H1 (cell line): ENCODE measurements at regions not wholly inside any gene's neighbourhood (a gene's known extent, or its start where the extent isn't known, plus 50 kb on each side); places are given as distances from the start of the nearest gene placed in this dataset.
A peak's percentile ranks its signal among the peaks of the same experiment; 100 is the strongest.

Experiments used
- CTCF ChIA-PET: fragments of 300-600 bp; sonication (Branson Sonifier 250); formaldehyde crosslinking; loops from one replicate; lab custom pipeline; 2021; ENCODE audit not compliant: partially characterized antibody; lab: Charles Lee
- POLR2A ChIA-PET: fragments of 300-600 bp; sonication (Branson Sonifier 250); formaldehyde crosslinking; loops from one replicate; lab custom pipeline; 2021; ENCODE audit warnings: inconsistent platforms; ENCODE audit not compliant: partially characterized antibody; lab: Charles Lee
- DNase-seq, 2 experiments: peaks; one replicate each; pipeline versions ENCODE4 v3.0.0 to v3.0.0-alpha.2; 2010 to 2022; ENCODE audit warnings: low spot score in 2 of 2, low read depth in 1 of 2, mixed read lengths in 1 of 2
- FAIRE-seq: peaks from 2 replicates; lab custom pipeline; 2011; peaks lifted over from hg19 to GRCh38; lab: Jason Lieb, UNC
- H2AFZ ChIP-seq: 2 replicates; pipeline ENCODE4 v1.8.1; 2012; ENCODE audit warnings: low read length, inconsistent platforms
- H2AK5ac ChIP-seq: 2 replicates; pipeline ENCODE4 v1.6.1; 2013; ENCODE audit warnings: low read depth, low read length
- H2BK120ac ChIP-seq: replicated peaks from 2 replicates; pipeline ENCODE3; 2013; ENCODE audit warnings: low read depth, low read length, inconsistent platforms
- H2BK12ac ChIP-seq: 2 replicates; pipeline ENCODE4 v1.6.1; 2013; ENCODE audit warnings: low read depth, low read length
- H2BK15ac ChIP-seq: 2 replicates; pipeline ENCODE4 v1.6.1; 2013; ENCODE audit warnings: low read length
- H2BK20ac ChIP-seq: 2 replicates; pipeline ENCODE4 v1.6.1; 2013; ENCODE audit warnings: low read length
- H2BK5ac ChIP-seq: 2 replicates; pipeline ENCODE4 v1.6.1; 2013; ENCODE audit warnings: low read depth, low read length
- H3K14ac ChIP-seq: 2 replicates; pipeline ENCODE4 v1.6.1; 2013; ENCODE audit warnings: inconsistent platforms; ENCODE audit not compliant: insufficient read length
- H3K18ac ChIP-seq: 2 replicates; pipeline ENCODE4 v1.6.1; 2013; ENCODE audit warnings: low read length; ENCODE audit errors: extremely low read depth
- H3K23ac ChIP-seq: 2 replicates; pipeline ENCODE4 v1.6.1; 2013; ENCODE audit warnings: inconsistent platforms; ENCODE audit not compliant: insufficient read length
- H3K23me2 ChIP-seq: 2 replicates; pipeline ENCODE4 v1.6.1; 2013; ENCODE audit warnings: low read depth, low read length
- H3K27ac ChIP-seq: 2 replicates; pipeline ENCODE4 v1.6.1; 2011; ENCODE audit warnings: low read depth, low read length, inconsistent platforms
- H3K27me3 ChIP-seq, 4 experiments: replicated peaks in 1 of 4; 1 replicate in 1 of 4; 2 replicates in 3 of 4; pipeline versions ENCODE4 v1.6.1 to v1.8.1; 2011 to 2013; ENCODE audit warnings: low read length in 3 of 4, mild to moderate bottlenecking in 3 of 4, inconsistent platforms in 2 of 4, mixed read lengths in 2 of 4, moderate library complexity in 1 of 4; ENCODE audit not compliant: control insufficient read depth in 3 of 4, insufficient read depth in 3 of 4; ENCODE audit errors: extremely low read depth in 1 of 4
- H3K36me3 ChIP-seq, 4 experiments: 2 replicates each; pipeline versions ENCODE4 v1.6.1 to v1.8.1; 2011 to 2013; ENCODE audit warnings: mild to moderate bottlenecking in 4 of 4, low read length in 3 of 4, moderate library complexity in 2 of 4, control low read depth in 1 of 4, inconsistent platforms in 1 of 4; ENCODE audit not compliant: insufficient read depth in 4 of 4, control insufficient read depth in 2 of 4
- H3K4ac ChIP-seq: replicated peaks from 2 replicates; pipeline ENCODE3; 2013; ENCODE audit warnings: low read length, low read depth, mixed read lengths, inconsistent platforms; ENCODE audit not compliant: insufficient read length
- H3K4me1 ChIP-seq, 4 experiments: replicated peaks in 1 of 4; 1 replicate in 1 of 4; 2 replicates in 3 of 4; pipeline versions ENCODE4 v1.6.1 to v1.8.1; 2011 to 2013; ENCODE audit warnings: low read length in 3 of 4, inconsistent platforms in 2 of 4, mixed read lengths in 1 of 4; ENCODE audit not compliant: insufficient read depth in 4 of 4, control insufficient read depth in 3 of 4
- H3K4me2 ChIP-seq, 2 experiments: 2 replicates each; pipeline versions ENCODE4 v1.6.1 to v1.8.1; 2011 to 2013; ENCODE audit warnings: low read depth in 2 of 2, low read length in 2 of 2, control low read depth in 1 of 2, inconsistent platforms in 1 of 2, mild to moderate bottlenecking in 1 of 2; ENCODE audit not compliant: insufficient read depth in 1 of 2
- H3K4me3 ChIP-seq, 4 experiments: fragments of 200-600, 300-600 bp in 1 of 4; sonication (generic), shearing (Covaris generic), sonication (Bioruptor Twin) in 1 of 4; 2 replicates each; pipeline versions ENCODE4 v1.5.1 to v1.8.1; 2011 to 2016; ENCODE audit warnings: low read length in 4 of 4, low read depth in 3 of 4, control low read depth in 2 of 4, inconsistent platforms in 2 of 4, mild to moderate bottlenecking in 2 of 4, mixed read lengths in 1 of 4, moderate library complexity in 1 of 4; ENCODE audit not compliant: insufficient read depth in 2 of 4; ENCODE audit errors: extremely low read depth in 1 of 4
- H3K56ac ChIP-seq: replicated peaks from 2 replicates; pipeline ENCODE3; 2013; ENCODE audit warnings: low read depth, mild to moderate bottlenecking, mixed read lengths, low read length, inconsistent platforms; ENCODE audit not compliant: insufficient read length
- H3K79me1 ChIP-seq: 2 replicates; pipeline ENCODE4 v1.6.1; 2013; ENCODE audit warnings: low read depth, low read length, control low read depth
- H3K79me2 ChIP-seq, 2 experiments: 2 replicates each; pipeline versions ENCODE4 v1.6.1 to v1.8.1; 2012 to 2013; ENCODE audit warnings: low read length in 2 of 2, mild to moderate bottlenecking in 2 of 2, inconsistent platforms in 1 of 2; ENCODE audit not compliant: insufficient read depth in 2 of 2, control insufficient read depth in 1 of 2
- H3K9ac ChIP-seq, 4 experiments: replicated peaks in 1 of 4; 1 replicate in 1 of 4; 2 replicates in 3 of 4; pipeline versions ENCODE4 v1.6.1 to v1.8.1; 2011 to 2013; ENCODE audit warnings: low read depth in 3 of 4, low read length in 3 of 4, control low read depth in 2 of 4, mild to moderate bottlenecking in 2 of 4, moderate library complexity in 2 of 4, inconsistent platforms in 1 of 4; ENCODE audit errors: extremely low read depth in 1 of 4
- H3K9me3 ChIP-seq, 2 experiments: 2 replicates each; pipeline versions ENCODE4 v1.6.1 to v1.8.1; 2012 to 2013; ENCODE audit warnings: mild to moderate bottlenecking in 2 of 2, moderate library complexity in 2 of 2, control low read depth in 1 of 2, inconsistent platforms in 1 of 2, low read depth in 1 of 2, low read length in 1 of 2, mixed read lengths in 1 of 2; ENCODE audit not compliant: insufficient read depth in 2 of 2
- H4K20me1 ChIP-seq, 2 experiments: replicated peaks in 1 of 2; 2 replicates each; pipeline versions ENCODE3 to v1.8.1; 2011 to 2013; ENCODE audit warnings: inconsistent platforms in 2 of 2, low read length in 2 of 2, mild to moderate bottlenecking in 1 of 2; ENCODE audit not compliant: insufficient read depth in 2 of 2, control insufficient read depth in 1 of 2
- H4K5ac ChIP-seq: 2 replicates; pipeline ENCODE4 v1.6.1; 2013; ENCODE audit warnings: low read length, low read depth, mixed read lengths, inconsistent platforms; ENCODE audit not compliant: insufficient read length
- H4K8ac ChIP-seq: 2 replicates; pipeline ENCODE4 v1.8.0; 2013; ENCODE audit warnings: mild to moderate bottlenecking, moderate library complexity, low read length, inconsistent platforms; ENCODE audit not compliant: insufficient read depth; ENCODE audit errors: extremely low read depth
- H4K91ac ChIP-seq: replicated peaks from 2 replicates; pipeline ENCODE3; 2013; ENCODE audit warnings: low read length, mixed read lengths, inconsistent platforms; ENCODE audit not compliant: insufficient read length
- CTBP2 ChIP-seq: IDR thresholded peaks from 2 replicates; pipeline ENCODE4 v1.7.0; 2011; ENCODE audit warnings: borderline replicate concordance, mild to moderate bottlenecking, moderate library complexity, mixed read lengths, low read length; ENCODE audit not compliant: insufficient read depth, insufficient read length
- RAD21 ChIP-seq, 2 experiments: IDR thresholded peaks in 1 of 2; conservative IDR thresholded peaks in 1 of 2; 2 replicates each; pipeline ENCODE4 v1.6.1; 2011; ENCODE audit warnings: low read depth in 2 of 2, low read length in 2 of 2, improper control_type of control experiment in 1 of 2, inconsistent platforms in 1 of 2, mild to moderate bottlenecking in 1 of 2, moderate library complexity in 1 of 2
- SIX5 ChIP-seq: IDR thresholded peaks from 2 replicates; pipeline ENCODE4 v1.6.1; 2011; ENCODE audit warnings: mild to moderate bottlenecking, low read depth, low read length
- WGBS, 2 experiments: shearing (Covaris generic) in 1 of 2; methylation state at CpG; one replicate each; pipeline versions ENCODE4 v1.1.6 to v1.1.7; 2013 to 2015; ENCODE audit warnings: low lambda C conversion rate in 2 of 2, mixed read lengths in 2 of 2, inconsistent platforms in 1 of 2, low coverage in 1 of 2, missing lambda C conversion rate in 1 of 2; ENCODE audit not compliant: insufficient replicate concordance in 2 of 2, insufficient coverage in 1 of 2, insufficient read length in 1 of 2; ENCODE audit errors: extremely low coverage in 1 of 2, missing lambda C conversion rate in 1 of 2; 5-methylcytosine and 5-hydroxymethylcytosine counted together
- TF ChIP-seq, protein P1 (sequence below), 3 experiments: IDR thresholded peaks; 1 replicate in 2 of 3; 2 replicates in 1 of 3; pipeline versions ENCODE4 v1.5.1 to v1.6.1; 2011; ENCODE audit warnings: low read length in 3 of 3, mild to moderate bottlenecking in 3 of 3, inconsistent platforms in 2 of 3, low read depth in 1 of 3, moderate library complexity in 1 of 3; ENCODE audit not compliant: insufficient read depth in 1 of 3; ENCODE audit errors: control extremely low read depth in 1 of 3

DNA sequence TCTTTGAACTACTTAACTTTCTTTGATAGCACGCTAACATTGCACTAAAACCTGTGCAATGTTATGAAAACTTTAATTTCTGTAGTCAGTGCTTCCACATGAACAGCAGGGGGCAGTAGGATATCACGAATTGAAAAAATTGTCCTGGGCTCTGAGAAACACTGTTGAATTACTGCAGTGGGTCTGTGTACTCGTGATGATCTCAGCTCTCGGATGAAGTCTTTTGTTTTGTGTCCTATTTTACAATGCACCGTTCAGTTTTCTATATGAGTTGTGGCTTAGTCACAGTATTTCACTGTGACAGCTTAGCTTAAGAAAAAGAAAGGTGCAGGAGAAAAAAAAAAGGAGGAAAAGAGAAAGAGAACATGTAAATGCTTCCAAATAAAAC lies 141.3 kb upstream of the CCDC54 start:
- no peaks in the 10 kb centered on the region for H4K20me1 ChIP-seq
- no peaks in the 10 kb centered on the region for H3K79me2 ChIP-seq
- H2BK15ac ChIP-seq, result no peak overlapping the region
- H3K27me3 ChIP-seq, result peaks cover 0 to 3% (median 1%) of the 10 kb centered on the region in 4 experiments; a peak in 4 of 7 replicates
- H3K4me3 ChIP-seq, result no peak overlapping the region
- no peak overlapping the region for H2BK20ac ChIP-seq
- H3K4me2 ChIP-seq, result no peak overlapping the region
- no peak overlapping the region for H2BK12ac ChIP-seq
- H3K4me1 ChIP-seq, result peaks cover 0 to 3% (median 0%) of the 10 kb centered on the region in 4 experiments; a peak in 1 of 7 replicates
- H3K4ac ChIP-seq, result no peak overlapping the region
- H3K23ac ChIP-seq, result no peak overlapping the region
- no peaks in the 10 kb centered on the region for H3K9me3 ChIP-seq
- 36% methylated on average over 5 of the region's 5 CpGs; no CpG with 5 or more reads in 1 of the 2 experiments for WGBS, 2 experiments
- H2BK120ac ChIP-seq, result no peak overlapping the region
- H3K36me3 ChIP-seq, result no peaks in the 10 kb centered on the region
- POLR2A ChIA-PET, result interaction anchor here (1.0 kb wide), 1 partner anchor 196 kb away, joined by 3 read pairs; no protein-coding TSS in a partner anchor
- no peak overlapping the region for H3K14ac ChIP-seq
- no peak overlapping the region for H3K27ac ChIP-seq
- no peak overlapping the region for H4K5ac ChIP-seq
- TF ChIP-seq RAD21 (IDR thresholded peaks at IDR 0.05 in 1 of 2, conservative IDR thresholded peaks at IDR 0.05 in 1 of 2; ENCODE audit: low read depth in 2 of 2, low read length in 2 of 2) (peak; percentile 97), SIX5 (no peak), CTBP2 (no peak)
- TF ChIP-seq, protein P1, sequence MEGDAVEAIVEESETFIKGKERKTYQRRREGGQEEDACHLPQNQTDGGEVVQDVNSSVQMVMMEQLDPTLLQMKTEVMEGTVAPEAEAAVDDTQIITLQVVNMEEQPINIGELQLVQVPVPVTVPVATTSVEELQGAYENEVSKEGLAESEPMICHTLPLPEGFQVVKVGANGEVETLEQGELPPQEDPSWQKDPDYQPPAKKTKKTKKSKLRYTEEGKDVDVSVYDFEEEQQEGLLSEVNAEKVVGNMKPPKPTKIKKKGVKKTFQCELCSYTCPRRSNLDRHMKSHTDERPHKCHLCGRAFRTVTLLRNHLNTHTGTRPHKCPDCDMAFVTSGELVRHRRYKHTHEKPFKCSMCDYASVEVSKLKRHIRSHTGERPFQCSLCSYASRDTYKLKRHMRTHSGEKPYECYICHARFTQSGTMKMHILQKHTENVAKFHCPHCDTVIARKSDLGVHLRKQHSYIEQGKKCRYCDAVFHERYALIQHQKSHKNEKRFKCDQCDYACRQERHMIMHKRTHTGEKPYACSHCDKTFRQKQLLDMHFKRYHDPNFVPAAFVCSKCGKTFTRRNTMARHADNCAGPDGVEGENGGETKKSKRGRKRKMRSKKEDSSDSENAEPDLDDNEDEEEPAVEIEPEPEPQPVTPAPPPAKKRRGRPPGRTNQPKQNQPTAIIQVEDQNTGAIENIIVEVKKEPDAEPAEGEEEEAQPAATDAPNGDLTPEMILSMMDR (IDR thresholded peaks at IDR 0.05; ENCODE audit: control extremely low read depth in 1 of 3, insufficient read depth in 1 of 3, low read depth in 1 of 3, low read length in 3 of 3), result peak in 2 of 3 experiments; percentile 72 to 75; a peak in 3 of 4 replicates
- no peak overlapping the region for H4K91ac ChIP-seq
- H3K79me1 ChIP-seq, result no peaks in the 10 kb centered on the region
- H3K18ac ChIP-seq, result no peak overlapping the region
- no peak overlapping the region for H4K8ac ChIP-seq
- no peak overlapping the region for H2AK5ac ChIP-seq
- DNase-seq (no peak), FAIRE-seq (peak; percentile 89)
- CTCF ChIA-PET, result interaction anchor here (0.6 to 6.9 kb wide), 54 partner anchors 8 to 1242 kb away, joined by 3 to 66 read pairs (median 5); no protein-coding TSS in a partner anchor
- no peak overlapping the region for H3K9ac ChIP-seq
- H3K56ac ChIP-seq, result no peak overlapping the region
- H2AFZ ChIP-seq, result no peak overlapping the region
- no peak overlapping the region for H2BK5ac ChIP-seq
- peaks cover 7% of the 10 kb centered on the region for H3K23me2 ChIP-seq
